ENCODE measurements at regions not wholly inside any gene's neighbourhood (a gene's known extent, or its start where the extent isn't known, plus 50 kb on each side); places are given as distances from the start of the nearest gene placed in this dataset.
"Not testable (repeated sequence)": the region's sequence is repeated elsewhere in the genome, so short reads cannot be mapped to it uniquely, and the experiment has no call there.

DNA sequence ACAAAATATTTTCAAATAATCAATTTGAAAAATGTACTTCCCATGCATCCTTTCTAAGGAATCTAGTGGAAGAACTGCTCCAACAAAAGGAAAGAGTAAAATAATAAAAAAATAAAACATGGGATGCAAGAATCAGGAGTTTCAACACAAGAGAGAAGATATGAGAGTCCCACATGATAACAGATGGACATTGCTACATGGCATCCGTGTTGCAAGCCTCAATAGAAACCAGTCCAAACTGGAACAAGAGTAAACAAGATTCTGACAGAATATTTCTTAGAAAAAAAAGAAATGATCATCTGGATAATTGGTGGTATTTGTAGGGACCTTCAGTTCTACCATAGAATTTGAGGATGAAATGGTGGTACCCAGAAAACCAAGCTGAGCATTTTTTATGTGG lies 186.8 kb downstream of the FRK start:
- 80 to 88% methylated on average over 1 of the region's 1 CpG for WGBS, 2 experiments (ENCODE audit: insufficient coverage in 2 of 2)
- Histone ChIP-seq H3K36me3 (ENCODE audit: control insufficient read depth, insufficient read depth, low read length) (no peaks in the 10 kb centered on the region), H3K9me3 (ENCODE audit: control insufficient read depth, low read length) (no peaks in the 10 kb centered on the region), H3K4me3 (ENCODE audit: extremely low read depth, insufficient read depth, low read length, poor library complexity, severe bottlenecking) (no peak overlapping the region), H3K27ac (ENCODE audit: low read depth, low read length, severe bottlenecking) (no peak overlapping the region), H3K4me1 (ENCODE audit: control insufficient read depth, insufficient read depth, low read length, poor library complexity, severe bottlenecking) (no peaks in the 10 kb centered on the region)

DNA sequence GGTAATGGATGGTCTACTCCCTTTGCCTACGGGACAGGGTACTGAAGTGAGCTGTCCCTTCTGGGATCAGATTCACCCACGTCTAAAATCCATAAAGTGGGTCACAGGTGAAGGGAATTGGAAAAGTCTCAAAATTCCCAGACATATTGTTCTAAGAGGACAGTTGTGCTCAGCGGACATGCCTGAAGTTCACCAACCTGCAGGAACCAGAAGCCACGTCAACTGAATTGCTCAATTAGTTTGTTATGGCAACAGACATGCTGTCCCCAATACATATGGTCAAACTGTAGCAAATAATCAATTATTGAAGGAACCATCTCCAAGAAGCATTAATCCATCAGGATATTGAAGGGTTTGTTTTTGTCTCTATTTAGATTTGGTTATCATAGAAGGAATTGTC lies 190.2 kb downstream of the FRK start:
- 45 to 63% methylated on average over 3 of the region's 4 CpGs for WGBS, 2 experiments (ENCODE audit: insufficient coverage in 2 of 2)
- H3K4me3 ChIP-seq (ENCODE audit: extremely low read depth, insufficient read depth, low read length, poor library complexity, severe bottlenecking), result no peak overlapping the region

DNA sequence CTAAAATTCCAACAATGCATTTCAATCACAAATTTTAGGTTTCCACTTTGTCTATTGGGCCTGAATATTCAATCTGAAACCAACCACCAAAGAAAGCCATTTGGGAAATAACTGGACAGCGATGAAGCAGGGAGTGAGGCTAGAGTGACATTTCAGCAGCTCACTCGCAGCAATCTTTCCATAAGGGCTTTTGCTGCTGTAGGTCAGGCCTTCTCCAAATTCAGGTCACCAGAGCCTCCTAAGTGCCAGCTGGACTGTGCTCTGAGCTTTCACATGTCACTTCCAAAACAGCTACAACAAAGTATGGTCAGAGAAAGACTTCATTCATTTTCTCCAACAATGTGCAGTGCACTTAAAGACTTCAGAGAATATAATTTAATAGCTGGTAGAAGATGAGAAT lies 194.8 kb downstream of the FRK start:
- Histone ChIP-seq H3K36me3 (ENCODE audit: control insufficient read depth, insufficient read depth, low read length) (no peaks in the 10 kb centered on the region), H3K27ac (ENCODE audit: low read depth, low read length, severe bottlenecking) (no peak overlapping the region), H3K4me3 (ENCODE audit: extremely low read depth, insufficient read depth, low read length, poor library complexity, severe bottlenecking) (no peak overlapping the region), H3K9me3 (ENCODE audit: control insufficient read depth, low read length) (no peaks in the 10 kb centered on the region), H3K4me1 (ENCODE audit: control insufficient read depth, insufficient read depth, low read length, poor library complexity, severe bottlenecking) (no peaks in the 10 kb centered on the region)
- WGBS, 2 experiments (ENCODE audit: insufficient coverage in 2 of 2), result 95 to 100% methylated on average over 2 of the region's 2 CpGs

More for the DNA sequence above, 190.2 kb downstream of the FRK start:
- Histone ChIP-seq H3K27ac (ENCODE audit: low read depth, low read length, severe bottlenecking) (no peak overlapping the region), H3K9me3 (ENCODE audit: control insufficient read depth, low read length) (no peaks in the 10 kb centered on the region), H3K4me1 (ENCODE audit: control insufficient read depth, insufficient read depth, low read length, poor library complexity, severe bottlenecking) (no peaks in the 10 kb centered on the region), H3K36me3 (ENCODE audit: control insufficient read depth, insufficient read depth, low read length) (no peaks in the 10 kb centered on the region)

DNA sequence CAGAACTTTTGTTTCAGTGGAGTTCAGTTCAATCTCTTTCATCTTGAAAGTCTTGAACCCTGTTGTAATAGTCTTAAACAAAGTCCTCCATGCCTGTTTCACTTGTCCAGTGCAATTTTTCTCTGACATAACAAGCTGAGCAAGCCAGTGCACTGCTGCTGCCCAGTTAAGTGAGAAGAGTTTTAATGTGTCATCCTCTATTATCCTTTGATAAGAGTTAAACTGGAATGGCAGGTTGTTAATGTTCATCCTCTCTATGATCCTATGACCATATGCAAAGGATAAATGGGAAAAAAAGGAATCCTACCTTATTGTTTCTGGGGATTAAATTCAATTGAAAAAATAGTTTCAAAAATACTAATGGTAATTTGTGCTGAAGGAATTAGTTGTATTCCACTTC lies 197.5 kb downstream of the FRK start:
- Histone ChIP-seq H3K9me3 (ENCODE audit: control insufficient read depth, low read length) (no peaks in the 10 kb centered on the region), H3K4me3 (ENCODE audit: extremely low read depth, insufficient read depth, low read length, poor library complexity, severe bottlenecking) (no peak overlapping the region), H3K36me3 (ENCODE audit: control insufficient read depth, insufficient read depth, low read length) (no peaks in the 10 kb centered on the region), H3K27ac (ENCODE audit: low read depth, low read length, severe bottlenecking) (no peak overlapping the region), H3K4me1 (ENCODE audit: control insufficient read depth, insufficient read depth, low read length, poor library complexity, severe bottlenecking) (no peaks in the 10 kb centered on the region)

DNA sequence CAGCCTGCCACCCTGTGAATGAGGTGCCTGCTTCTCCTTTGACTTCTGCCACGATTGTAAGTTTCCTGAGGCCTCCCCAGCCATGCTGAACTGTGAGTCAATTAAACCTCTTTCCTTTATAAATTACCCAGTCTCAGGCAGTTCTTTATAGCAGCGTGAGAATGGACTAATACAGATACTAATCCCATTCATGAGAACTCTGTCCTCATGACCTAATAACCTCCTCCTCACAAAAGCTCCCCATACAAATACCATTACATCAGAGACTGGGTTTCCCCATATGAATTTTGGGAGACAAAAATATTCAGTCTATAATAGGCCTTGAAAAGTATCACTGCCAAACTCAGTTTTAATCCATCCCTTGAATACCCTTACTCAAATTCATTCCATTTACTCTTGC lies 199.0 kb downstream of the FRK start:
- H3K27ac ChIP-seq (ENCODE audit: low read depth, low read length, severe bottlenecking); H3K4me3 ChIP-seq (ENCODE audit: extremely low read depth, insufficient read depth, low read length, poor library complexity, severe bottlenecking); H3K4me1 ChIP-seq (ENCODE audit: control insufficient read depth, insufficient read depth, low read length, poor library complexity, severe bottlenecking); H3K36me3 ChIP-seq (ENCODE audit: control insufficient read depth, insufficient read depth, low read length); H3K9me3 ChIP-seq (ENCODE audit: control insufficient read depth, low read length): not testable (repeated sequence)
- WGBS, 2 experiments (ENCODE audit: insufficient coverage in 2 of 2), result 74 to 89% methylated on average over 2 of the region's 2 CpGs

DNA sequence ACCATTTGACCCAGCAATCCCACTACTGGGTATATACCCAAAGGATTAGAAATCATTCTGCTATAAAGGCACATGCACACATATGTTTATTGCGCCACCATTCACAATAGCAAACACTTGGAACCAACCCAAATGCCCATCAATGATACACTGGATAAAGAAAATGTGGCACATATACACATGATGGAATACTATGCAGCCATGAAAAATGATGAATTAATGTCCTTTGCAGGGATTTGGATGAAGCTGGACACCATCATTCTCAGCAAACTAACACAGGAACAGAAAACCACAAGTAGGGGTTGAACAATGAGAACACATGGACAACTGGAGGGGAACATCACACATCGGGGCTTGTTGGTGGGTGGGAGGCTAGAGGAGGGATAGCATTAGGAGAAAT lies 201.1 kb downstream of the FRK start:
- 100% methylated on average over 1 of the region's 2 CpGs; no CpG with 5 or more reads in 1 of the 2 experiments for WGBS, 2 experiments (ENCODE audit: insufficient coverage in 2 of 2)
- H3K4me1 ChIP-seq (ENCODE audit: control insufficient read depth, insufficient read depth, low read length, poor library complexity, severe bottlenecking); H3K36me3 ChIP-seq (ENCODE audit: control insufficient read depth, insufficient read depth, low read length); H3K9me3 ChIP-seq (ENCODE audit: control insufficient read depth, low read length); H3K27ac ChIP-seq (ENCODE audit: low read depth, low read length, severe bottlenecking); H3K4me3 ChIP-seq (ENCODE audit: extremely low read depth, insufficient read depth, low read length, poor library complexity, severe bottlenecking): not testable (repeated sequence)

DNA sequence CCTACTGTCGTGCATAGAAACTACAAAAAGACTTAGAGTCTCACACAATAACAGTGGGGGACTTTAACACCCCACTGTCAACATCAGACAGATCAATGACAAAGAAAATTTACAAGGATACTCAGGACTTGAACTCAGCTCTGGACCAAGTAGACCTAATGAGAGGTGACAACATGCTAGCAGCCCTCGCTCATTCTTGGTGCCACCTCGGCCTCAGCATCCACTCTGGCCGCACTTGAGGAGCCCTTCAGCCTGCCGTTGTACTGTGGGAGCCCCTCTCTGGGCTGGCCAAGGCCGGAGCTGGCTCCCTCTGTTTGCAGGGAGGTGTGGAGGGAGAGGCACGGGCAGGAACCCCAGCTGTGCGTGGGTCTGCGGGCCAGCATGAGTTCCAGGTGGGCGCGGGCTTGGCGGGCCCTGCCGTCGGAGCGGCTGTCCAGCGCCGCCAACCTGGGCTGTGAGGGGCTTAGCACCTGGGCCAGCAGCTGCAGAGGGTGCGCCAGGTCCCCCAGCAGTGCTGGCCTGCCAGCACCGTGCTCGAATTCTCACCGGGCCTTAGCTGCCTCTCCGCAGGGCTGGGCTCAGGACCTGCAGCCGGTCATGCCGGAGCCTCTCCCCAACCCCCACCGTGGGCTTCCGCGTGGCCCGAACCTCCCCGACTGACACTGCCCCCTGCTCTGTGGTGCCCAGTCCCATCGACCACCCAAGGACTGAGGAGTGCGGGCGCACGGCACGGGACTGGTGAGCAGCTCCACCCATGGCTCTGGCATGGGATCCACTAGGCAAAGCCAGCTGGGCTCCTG lies 205.6 kb downstream of the FRK start:
- H3K9me3 ChIP-seq (ENCODE audit: control insufficient read depth, low read length), result no peaks in the 10 kb centered on the region
- 96% methylated on average over 30 to 31 of the region's 34 CpGs for WGBS, 2 experiments (ENCODE audit: insufficient coverage in 2 of 2)
- no peaks in the 10 kb centered on the region for H3K36me3 ChIP-seq (ENCODE audit: control insufficient read depth, insufficient read depth, low read length)
- H3K27ac ChIP-seq (ENCODE audit: low read depth, low read length, severe bottlenecking), result no peak overlapping the region
- no peak overlapping the region for H3K4me3 ChIP-seq (ENCODE audit: extremely low read depth, insufficient read depth, low read length, poor library complexity, severe bottlenecking)
- H3K4me1 ChIP-seq (ENCODE audit: control insufficient read depth, insufficient read depth, low read length, poor library complexity, severe bottlenecking), result no peaks in the 10 kb centered on the region

DNA sequence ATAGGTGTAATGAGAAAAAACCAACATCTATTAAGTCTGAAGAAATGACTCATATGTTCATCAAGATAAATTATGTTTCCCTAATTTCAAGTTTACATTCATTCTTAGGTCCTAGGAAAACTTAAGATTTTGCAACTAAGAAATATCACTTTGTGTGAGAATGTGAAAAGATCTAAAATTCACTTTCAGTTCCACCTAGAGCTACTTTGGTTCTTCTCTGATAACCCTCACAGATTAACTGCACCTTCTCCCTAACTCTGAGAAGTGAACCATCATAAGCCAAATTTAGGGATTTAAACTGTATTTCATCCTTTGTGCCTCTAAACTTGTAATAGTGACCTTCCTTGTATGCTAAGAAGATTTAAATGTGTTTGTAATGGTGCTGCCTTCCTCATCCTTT lies 213.0 kb downstream of the FRK start:
- no peak overlapping the region for H3K27ac ChIP-seq (ENCODE audit: low read depth, low read length, severe bottlenecking)
- H3K36me3 ChIP-seq (ENCODE audit: control insufficient read depth, insufficient read depth, low read length), result no peaks in the 10 kb centered on the region
- no peaks in the 10 kb centered on the region for H3K4me1 ChIP-seq (ENCODE audit: control insufficient read depth, insufficient read depth, low read length, poor library complexity, severe bottlenecking)
- no peaks in the 10 kb centered on the region for H3K9me3 ChIP-seq (ENCODE audit: control insufficient read depth, low read length)
- no peak overlapping the region for H3K4me3 ChIP-seq (ENCODE audit: extremely low read depth, insufficient read depth, low read length, poor library complexity, severe bottlenecking)

DNA sequence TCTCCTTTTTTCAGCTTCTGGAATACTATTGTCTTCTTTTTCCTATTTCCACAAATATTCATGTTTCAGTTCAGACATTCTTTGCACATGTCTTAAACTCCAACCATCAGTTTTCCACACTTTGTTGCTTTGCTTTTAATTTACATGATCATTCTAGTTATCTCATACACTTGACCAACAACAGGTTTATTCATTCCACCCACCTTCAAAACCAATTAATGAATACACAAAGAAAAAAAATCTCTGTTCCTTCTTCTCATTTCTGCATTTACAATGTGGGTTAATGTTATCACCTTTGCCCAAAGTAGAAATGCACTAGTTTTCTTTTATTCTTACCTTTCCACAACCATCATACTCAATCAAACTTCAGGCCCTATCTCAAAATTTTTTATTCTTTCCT lies 216.7 kb downstream of the FRK start:
- Histone ChIP-seq H3K4me1 (ENCODE audit: control insufficient read depth, insufficient read depth, low read length, poor library complexity, severe bottlenecking) (no peaks in the 10 kb centered on the region), H3K9me3 (ENCODE audit: control insufficient read depth, low read length) (no peaks in the 10 kb centered on the region), H3K36me3 (ENCODE audit: control insufficient read depth, insufficient read depth, low read length) (no peaks in the 10 kb centered on the region), H3K4me3 (ENCODE audit: extremely low read depth, insufficient read depth, low read length, poor library complexity, severe bottlenecking) (no peak overlapping the region), H3K27ac (ENCODE audit: low read depth, low read length, severe bottlenecking) (no peak overlapping the region)

DNA sequence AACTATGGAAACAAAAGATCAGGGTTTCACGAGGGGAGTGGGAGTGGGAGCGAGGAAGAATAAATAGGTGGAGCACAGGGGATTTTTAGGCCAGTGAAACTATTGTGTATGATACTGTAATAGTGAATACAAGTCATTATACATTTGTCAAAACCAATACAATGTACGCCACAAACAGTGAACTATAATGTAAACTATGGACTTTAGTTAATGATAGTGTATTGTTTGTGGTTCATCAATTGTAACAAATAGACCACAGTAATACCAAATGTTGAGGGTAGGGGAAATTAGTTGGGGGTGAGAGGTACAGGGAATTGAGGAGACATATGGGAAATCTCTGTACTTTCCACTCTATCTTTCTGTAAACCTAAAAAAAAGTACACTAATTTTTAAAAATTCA lies 218.4 kb downstream of the FRK start:
- WGBS, 2 experiments (ENCODE audit: insufficient coverage in 2 of 2), result 87% methylated on average over 2 of the region's 3 CpGs; no CpG with 5 or more reads in 1 of the 2 experiments
- Histone ChIP-seq H3K27ac (ENCODE audit: low read depth, low read length, severe bottlenecking) (no peak overlapping the region), H3K4me3 (ENCODE audit: extremely low read depth, insufficient read depth, low read length, poor library complexity, severe bottlenecking) (no peak overlapping the region), H3K4me1 (ENCODE audit: control insufficient read depth, insufficient read depth, low read length, poor library complexity, severe bottlenecking) (no peaks in the 10 kb centered on the region), H3K9me3 (ENCODE audit: control insufficient read depth, low read length) (no peaks in the 10 kb centered on the region), H3K36me3 (ENCODE audit: control insufficient read depth, insufficient read depth, low read length) (no peaks in the 10 kb centered on the region)

DNA sequence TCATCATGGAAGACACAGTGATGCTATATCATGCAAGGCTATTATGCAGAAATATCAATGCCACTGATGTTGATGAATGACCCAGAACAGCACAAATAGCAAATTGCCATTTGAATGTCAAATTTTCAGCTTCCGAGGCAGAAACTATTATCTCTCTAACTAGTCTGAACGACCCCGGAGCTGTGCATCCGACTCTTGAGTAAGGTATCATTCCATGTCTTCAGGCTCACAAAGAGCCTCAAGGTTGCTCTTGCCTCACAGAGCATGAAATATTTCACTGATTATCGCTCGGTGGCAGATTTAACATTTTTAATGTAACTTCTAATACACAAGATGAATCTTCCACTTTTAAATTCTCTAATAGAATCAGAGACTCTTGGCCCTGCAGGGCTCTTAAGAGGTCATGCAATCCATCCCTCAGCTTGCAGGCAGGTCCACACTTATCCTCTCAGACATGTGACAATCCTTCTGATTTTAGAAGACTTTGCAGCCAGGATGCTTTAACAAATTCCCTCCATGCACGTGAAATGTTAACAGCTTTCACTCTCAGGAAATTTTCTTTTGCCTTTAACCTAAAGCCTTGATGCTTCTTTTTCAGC lies 221.0 kb downstream of the FRK start:
- no peaks in the 10 kb centered on the region for H3K9me3 ChIP-seq (ENCODE audit: control insufficient read depth, low read length)
- H3K27ac ChIP-seq (ENCODE audit: low read depth, low read length, severe bottlenecking), result no peak overlapping the region
- H3K4me3 ChIP-seq (ENCODE audit: extremely low read depth, insufficient read depth, low read length, poor library complexity, severe bottlenecking), result no peak overlapping the region
- WGBS, 2 experiments (ENCODE audit: insufficient coverage in 2 of 2), result 89 to 95% methylated on average over 7 of the region's 7 CpGs
- no peaks in the 10 kb centered on the region for H3K4me1 ChIP-seq (ENCODE audit: control insufficient read depth, insufficient read depth, low read length, poor library complexity, severe bottlenecking)
- no peaks in the 10 kb centered on the region for H3K36me3 ChIP-seq (ENCODE audit: control insufficient read depth, insufficient read depth, low read length)

Measured in mesodermal cell (in vitro differentiated cells).